Stimulated activated CD4-positive, alpha-beta T cell treated with anti-CD3 and anti-CD28 coated beads, Interleukin-1b, Interleukin-23, amount 100 ng/mL, for 48 hours (primary cell): ENCODE measurements at regions not wholly inside any gene's neighbourhood (a gene's known extent, or its start where the extent isn't known, plus 50 kb on each side); places are given as distances from the start of the nearest gene placed in this dataset.
"Not testable (repeated sequence)": the region's sequence is repeated elsewhere in the genome, so short reads cannot be mapped to it uniquely, and the experiment has no call there.

Experiments
- DNase-seq: peaks from one replicate; pipeline ENCODE4 v3.0.0-alpha.2; 2020

- DNase-seq: no peak
Observed at GRCh38 chr2:239801404-239802184, 223.5 kb downstream of the NDUFA10 start.

- DNase-seq: no peak
Observed at GRCh38 chr2:239800785-239801386, 224.3 kb downstream of the NDUFA10 start.

DNA sequence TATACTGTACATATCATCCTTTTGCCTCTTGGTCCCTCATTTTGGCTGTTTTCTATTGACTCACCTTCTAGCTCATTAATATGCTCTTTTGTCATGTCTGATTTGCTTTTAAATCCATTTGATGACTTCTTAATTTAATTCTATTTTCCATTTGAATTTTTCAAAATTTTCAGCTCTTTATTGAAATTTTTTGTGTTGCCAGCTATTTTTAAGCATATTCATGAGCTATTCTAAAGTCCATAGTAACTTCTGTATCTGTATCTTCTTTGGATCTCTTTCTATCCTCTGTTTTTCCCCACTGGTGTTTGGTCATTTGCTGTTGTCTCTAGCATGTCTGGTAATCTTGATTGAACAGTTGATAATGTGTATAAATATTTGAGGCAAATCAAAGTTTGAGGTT lies 227.8 kb downstream of the NDUFA10 start:
- DNase-seq: no peak

DNA sequence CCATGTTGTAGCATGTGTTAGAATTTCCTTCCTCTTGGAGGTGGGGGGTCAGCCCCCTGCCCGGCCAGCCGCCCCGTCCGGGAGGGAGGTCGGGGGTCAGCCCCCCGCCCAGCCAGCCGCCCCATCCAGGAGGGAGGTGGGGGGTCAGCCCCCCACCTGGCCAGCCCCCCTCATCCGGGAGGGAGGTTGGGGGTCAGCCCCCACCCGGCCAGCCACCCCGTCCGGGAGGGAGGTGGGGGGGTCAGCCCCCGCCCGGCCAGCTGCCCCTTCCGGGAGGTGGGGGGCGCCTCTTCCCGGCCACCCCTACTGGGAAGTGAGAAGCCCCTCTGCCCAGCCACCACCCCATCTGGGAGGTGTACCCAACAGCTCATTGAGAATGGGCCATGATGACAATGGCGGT lies 229.4 kb downstream of the NDUFA10 start:
- not testable (repeated sequence) for DNase-seq

DNA sequence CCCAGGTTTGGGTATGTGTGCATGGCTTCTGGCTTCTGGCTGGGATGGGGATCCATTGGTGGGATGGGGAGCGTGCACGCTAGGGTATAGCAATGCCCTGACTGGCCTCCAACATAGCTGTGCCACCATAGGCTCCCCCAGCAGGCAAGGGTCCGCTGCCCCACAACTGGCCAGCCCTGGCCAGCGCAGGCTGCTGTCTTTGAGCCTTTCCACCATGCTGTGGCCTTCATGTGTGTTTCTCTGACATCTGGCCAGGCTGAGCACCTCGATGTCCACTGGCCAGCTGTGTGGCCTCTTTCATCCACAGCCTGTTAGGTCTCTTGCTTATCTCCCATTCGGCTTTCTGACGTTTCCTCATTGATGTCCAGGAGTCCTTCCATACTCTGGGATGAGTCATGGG lies 231.3 kb downstream of the NDUFA10 start:
- DNase-seq: no peak

DNA sequence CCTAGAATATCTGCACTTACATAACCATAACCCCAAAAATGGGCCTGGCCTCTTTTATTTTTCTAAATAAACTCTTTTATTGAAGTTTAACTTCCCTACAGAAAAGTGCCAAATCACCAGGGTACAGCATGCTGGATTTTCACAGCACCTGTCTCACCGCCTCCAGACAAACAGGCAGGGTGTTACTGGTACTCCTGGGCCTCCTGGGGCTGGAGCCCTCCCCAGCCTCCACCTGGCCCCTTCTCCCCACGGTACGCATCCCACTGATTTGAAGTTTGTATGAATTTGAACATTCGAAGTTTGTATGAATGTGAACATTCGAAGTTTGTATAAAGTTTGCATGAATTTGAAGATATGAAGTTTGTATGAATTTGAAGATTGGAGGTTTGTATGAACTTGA lies 232.1 kb downstream of the NDUFA10 start:
- no peak for DNase-seq

GRCh38 chr2:239792405-239793084 lies 232.6 kb downstream of the NDUFA10 start:
- DNase-seq: no peak

DNA sequence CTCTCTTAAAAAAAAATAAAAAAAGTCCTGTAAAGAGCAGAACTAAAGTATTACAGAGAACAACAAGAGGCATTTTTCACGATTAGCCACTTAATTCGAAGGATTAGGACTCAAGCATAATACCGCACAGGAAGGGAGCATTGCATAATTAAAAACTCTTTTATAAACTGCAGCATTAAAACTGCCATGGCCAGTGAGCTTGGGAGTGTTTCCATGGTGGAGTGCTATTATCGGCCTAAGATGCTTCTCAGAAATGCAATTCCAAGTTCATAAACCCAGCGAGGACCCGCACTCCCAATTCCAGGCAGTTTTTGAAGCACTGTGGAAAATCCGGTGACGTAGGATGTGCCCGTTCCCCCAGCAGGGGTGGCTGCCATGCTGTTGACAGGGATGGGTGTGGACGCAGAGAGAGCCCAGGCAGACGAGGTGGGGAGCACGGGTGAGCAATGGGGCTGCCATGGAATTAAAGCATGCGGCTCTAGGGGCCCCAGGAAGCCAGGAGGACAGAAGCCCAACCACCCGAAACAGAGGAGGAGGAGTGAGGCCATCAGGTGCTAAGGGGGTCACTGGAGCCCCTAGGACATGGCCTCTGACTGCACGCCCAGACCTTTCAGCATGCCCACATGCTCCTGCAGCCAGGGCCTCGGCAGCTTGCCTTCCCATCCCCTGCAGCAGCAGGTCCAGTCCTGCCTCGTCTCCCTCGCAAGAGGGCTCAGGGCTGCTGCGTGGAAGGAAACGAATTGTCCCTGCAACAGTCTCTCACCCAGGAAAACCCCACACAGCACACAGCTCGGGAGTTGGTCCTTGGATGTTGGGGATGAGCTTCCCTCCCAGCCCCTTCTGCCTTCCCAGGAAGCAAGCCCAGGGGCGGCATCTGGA lies 233.4 kb downstream of the NDUFA10 start:
- DNase-seq: no peak

DNA sequence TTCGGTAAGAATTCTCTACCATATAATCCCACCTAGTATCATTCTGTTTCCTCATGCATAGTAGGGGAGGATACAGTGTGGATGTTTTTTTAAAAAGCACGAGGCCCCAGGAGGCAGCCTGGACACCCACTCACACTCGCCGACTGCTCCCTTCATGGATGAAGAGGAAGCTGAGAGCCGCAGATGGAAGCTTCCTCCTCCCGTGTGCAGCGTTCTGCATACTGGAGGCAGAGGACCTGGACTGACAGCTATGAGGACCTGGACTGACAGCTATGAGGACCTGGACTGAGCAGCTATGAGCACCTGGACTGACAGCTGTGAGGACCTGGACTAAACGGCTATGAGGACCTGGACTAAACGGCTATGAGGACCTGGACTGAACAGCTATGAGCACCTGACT lies 234.4 kb downstream of the NDUFA10 start:
- no peak for DNase-seq

DNA sequence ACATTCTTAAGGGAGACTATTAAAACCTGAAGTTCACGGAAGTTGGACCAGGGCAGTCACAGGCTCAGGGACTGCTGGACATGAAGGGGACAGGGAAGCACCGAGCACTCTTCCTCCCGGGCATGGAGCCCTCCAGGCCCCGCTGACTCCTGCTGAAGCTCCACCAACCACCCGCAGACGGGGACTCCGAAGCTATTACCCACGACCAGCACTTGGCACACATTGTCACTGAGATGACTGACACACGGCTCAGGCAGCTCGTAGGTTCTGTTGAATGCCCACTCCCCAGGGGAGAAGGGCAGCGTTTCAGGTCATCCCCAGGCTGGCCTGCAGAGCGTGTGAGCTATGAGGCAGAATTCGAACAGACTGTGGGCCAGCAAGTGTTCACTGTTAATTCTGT lies 234.8 kb downstream of the NDUFA10 start:
- no peak for DNase-seq

GRCh38 chr2:239789711-239790110 lies 235.4 kb downstream of the NDUFA10 start:
- DNase-seq: no peak

DNA sequence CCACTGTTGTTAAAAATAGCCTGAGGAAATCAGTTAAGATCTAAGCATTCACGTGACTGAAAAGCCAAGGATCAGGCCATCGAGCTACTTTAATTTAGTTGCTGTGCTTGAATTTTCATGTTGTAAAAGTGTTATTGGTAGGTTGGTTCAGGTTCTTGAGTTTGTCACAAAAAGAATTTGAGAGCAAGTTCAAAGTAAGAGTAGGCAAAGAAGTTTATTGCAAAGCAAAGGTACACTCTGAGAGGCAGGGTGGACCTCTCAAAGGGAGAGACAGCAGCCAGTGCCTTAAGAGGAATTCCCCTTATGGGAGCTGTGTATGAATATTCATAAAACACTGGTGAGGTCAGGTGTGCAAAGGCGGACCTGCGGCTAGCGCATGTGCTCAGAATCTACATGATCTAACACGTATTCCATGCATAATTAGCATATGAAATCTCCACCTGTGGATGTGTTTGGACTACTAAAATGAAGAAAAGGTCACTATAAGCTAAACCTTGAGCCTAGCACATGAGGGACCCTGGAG lies 236.5 kb downstream of the NDUFA10 start:
- no peak for DNase-seq

DNA sequence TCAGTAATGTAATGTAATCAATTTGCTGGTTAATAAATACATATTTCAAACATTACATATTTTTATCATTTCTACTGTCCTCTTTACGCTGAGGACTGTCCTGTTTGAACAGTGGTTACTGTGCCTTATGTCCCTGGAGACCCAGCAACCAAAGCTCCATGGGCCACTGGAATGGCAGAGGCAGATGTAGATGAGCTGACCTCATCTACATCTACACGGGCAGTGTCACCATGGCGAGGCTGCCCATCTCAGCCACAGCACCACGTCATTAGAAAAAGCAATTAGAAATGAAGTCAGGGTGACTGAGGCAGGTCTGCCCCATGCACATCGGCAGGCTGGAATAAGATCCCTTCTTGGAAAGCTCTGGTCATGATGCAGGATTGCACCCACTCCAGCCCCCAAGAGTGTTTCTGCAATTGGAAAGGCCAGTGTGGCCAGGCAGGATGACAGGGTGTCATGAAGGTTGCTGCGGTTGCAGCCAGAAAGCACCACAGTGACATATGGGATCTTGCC lies 237.5 kb downstream of the NDUFA10 start:
- DNase-seq: no peak

GRCh38 chr2:239786791-239787190 lies 238.4 kb downstream of the NDUFA10 start:
- no peak for DNase-seq

GRCh38 chr2:239781454-239781853 lies 243.7 kb downstream of the NDUFA10 start:
- no peak for DNase-seq

- no peak for DNase-seq
Observed at GRCh38 chr2:239780236-239780994, 244.7 kb downstream of the NDUFA10 start.

DNA sequence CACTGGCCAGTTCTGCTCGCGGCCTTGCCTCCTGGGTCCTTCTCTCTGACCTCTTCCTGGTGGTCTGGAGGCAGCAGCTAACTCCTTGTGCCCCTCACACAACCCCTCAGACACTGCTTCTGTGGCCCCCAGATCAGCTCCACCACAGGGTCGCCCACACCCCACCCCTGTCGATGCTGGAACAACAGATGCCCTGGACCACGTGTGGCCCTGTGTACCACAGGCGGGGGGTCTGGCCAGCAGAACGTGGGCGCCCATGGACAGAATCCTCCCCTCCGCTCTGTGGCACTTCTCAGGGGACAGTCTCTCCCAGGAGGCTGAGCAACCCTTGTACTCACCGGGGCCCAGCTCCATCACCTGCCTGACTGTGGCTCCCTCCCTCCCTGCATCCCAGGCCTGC lies 245.6 kb downstream of the NDUFA10 start:
- no peak for DNase-seq

DNA sequence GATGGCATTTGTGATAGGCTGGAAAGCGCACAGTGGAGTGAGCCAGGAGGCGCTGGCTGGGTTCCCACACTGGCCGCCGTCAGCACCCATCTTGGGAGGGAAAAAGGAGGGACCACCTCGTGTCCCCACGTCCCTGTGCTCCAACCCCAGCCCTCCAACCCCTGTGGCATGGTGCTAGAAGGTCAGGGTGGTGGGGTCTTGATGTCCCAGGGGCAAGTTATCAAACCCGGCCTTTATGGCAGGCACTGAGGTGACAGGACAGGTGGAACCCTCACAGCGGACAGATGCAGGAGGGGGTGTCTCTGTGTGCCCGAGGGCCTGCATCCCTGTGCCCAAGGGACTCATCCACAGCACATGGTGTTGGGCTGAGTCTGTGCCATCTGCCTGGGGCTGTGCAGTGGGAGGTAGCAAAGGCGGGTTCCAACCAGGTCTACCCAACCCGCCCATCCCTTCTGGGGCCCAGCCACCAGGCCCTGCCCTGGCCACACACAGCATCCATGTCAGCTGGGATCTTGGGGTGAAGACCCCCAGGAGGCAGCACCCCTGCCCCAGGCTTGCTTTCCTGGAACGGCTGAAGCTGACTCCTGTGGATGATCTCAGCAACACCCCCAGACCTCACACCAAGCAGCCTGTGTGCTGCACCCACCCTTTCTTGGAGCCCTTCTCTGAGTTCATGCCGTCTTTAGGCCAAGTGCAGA lies 246.1 kb downstream of the NDUFA10 start:
- no peak for DNase-seq

DNA sequence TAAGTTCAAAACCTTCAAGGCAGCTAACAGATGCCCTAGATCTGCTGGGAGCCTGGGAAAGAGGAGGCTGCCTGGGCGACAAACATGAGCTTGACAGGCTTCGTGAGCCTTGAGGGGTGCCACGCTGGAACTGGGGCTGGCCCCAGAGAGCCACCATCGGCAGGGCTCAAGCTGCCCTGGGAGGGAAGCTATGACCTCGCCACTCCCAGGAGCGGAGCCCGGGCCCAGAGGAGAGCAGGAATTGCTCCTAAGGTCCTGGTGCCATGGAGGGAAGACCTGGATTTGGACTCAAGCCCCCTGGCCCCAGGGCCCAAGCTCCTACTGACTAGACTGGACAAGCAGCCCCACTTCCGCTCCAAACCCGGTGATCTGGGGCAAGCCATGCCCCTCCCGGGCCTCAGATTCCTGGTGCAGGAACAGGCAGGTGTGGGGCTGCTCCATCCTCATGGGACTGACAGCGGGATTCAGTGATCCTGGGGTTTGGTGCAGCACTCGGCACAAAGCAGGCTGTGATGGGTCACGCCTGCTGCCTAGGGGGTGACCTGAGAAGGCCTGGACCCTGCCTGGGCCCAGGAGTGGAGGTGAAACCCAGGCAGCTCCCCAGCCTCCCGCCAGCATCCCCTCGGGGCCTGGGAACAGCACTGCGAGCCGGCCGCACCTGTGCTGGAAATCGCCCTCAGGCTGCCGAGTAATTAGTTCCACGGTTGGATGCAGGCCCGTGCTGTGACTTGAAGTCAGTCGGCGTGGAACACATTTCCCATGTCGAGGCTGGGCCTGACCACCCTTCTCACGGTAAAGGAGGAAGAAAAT lies 246.9 kb downstream of the NDUFA10 start:
- no peak for DNase-seq

DNA sequence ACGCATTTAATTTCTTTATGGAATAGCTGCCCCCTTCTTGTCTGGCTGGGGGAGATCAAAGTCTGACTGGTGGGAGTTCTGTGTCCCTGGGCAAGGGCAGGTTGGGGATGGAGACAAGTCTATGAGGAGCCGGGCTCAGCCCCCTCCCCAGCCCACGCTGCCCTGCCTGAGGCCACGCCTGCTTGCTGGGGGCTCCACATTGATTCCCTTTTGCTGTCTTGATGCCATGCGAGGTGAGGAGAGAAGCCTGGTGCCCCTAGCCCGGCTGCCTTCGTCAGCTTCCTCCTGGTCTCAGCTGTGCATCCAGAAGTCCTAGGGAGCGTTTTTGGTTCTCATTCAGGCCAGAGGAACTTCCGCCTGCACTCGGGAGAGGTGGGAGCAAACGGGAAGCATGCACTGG lies 247.9 kb downstream of the NDUFA10 start:
- no peak for DNase-seq
